GM21360 (cell line): ENCODE measurements at regions not wholly inside any gene's neighbourhood (a gene's known extent, or its start where the extent isn't known, plus 50 kb on each side); places are given as distances from the start of the nearest gene placed in this dataset.
A peak's percentile ranks its signal among the peaks of the same experiment; 100 is the strongest.
"Not testable (repeated sequence)": the region's sequence is repeated elsewhere in the genome, so short reads cannot be mapped to it uniquely, and the experiment has no call there.

Source experiments
- ATAC-seq: cut with Tn5 transposase; IDR thresholded peaks from one replicate; pipeline ENCODE4 v1.9.1; 2021; ENCODE audit warnings: mild to moderate bottlenecking, moderate library complexity; ENCODE audit not compliant: unreplicated experiment

DNA sequence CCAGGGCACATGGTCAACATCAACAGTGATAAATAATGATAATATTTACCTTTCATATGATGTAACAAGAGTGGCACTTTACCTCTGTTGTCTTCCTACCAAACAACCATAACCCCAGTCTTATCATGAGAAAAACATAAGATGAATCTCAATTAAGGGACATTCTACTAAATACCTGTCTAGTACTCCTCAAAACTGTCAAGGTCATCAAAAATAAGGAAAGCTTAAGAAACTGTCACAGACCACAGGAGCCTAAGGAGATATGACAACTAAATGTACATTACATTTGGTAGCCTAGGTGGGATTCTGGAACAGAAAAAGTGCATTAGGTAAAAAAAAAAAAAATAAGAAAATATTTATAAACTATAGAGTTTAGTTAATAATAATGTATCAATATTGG lies 118.1 kb downstream of the CCDC34 start:
- no peak for ATAC-seq

DNA sequence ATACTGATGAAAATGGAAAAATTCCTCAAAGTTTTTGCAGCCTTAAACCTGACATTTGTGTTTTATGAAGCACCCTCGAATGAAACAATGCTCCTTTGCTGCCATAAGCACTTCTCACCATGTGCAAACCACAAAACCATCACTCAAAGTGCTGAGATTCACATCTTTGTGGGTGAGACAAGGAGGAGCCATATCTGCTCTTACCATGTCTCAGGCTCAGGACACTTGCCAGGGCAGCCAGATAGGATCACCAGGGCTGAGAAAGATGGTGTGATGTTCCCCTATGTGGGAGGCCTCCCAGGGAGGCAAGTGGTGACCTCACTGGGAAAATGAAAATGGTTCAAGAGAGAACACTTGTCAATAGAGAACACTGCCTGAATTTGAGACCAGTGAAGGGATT lies 120.4 kb downstream of the CCDC34 start:
- no peak for ATAC-seq

DNA sequence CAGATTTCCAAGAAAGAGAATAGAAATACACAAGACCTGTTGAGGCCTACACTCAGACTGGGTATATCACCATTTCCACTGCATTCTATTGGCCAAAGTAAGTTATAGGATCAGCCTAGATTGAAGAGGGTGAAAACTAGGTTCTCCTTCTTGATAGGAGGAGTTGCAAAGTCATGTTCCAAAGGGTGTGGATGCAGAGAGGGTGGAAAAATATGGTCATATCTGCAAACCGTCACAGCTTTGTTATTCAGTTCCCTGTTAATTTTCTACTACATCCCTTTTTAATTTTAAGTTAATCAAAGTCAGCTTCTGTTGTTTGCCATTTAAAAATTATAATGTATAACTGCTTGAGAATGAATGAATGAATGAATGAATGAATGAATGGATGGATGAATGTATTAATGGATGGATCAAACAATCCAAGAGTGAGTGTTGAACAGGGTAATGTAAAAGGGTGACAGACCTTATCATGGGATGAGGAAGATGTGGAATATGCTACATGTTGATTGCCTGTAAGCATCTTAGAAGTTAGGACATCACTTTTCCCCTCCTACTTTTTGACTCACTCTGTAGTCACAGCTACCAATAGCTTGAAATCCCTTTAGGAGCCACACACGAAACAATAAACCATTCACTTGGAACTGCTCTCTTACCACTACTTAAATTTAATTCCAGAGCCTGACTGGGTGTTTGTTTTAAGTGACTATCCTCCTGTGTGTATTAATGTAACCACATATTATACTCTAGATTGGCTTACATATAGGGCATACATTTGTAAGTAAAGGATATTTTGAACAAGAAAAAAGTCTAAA lies 121.5 kb downstream of the CCDC34 start:
- ATAC-seq: no peak

DNA sequence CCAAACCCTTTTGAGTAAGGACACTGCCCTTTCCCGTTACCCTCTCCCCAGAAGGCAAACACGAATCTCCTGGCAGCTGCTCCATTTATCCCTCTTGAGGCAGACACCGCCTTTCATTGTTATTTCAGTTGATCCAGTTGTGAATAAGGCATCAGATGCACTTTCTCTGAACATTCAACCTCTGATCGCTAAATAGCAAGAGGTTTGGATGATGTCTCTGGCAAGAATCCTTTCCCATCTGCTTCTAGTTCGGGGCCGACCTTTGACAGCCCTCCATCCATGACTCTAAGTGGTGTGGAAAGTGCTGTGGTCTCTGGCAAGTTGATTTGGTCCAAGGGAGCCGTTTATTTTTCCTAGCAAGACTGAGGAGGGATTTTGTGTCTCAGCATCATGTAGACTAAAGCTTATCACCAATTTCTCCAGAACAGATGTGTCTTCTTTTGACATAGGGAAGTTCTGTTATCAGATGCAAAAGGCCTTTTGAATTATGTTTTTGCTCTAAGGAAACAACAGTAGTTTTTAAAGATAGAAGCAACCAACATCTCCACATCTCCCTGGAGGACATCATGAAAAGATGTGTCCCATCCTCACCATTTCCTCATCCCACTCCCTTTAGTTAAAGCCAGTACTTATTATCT lies 123.6 kb downstream of the CCDC34 start:
- no peak for ATAC-seq

DNA sequence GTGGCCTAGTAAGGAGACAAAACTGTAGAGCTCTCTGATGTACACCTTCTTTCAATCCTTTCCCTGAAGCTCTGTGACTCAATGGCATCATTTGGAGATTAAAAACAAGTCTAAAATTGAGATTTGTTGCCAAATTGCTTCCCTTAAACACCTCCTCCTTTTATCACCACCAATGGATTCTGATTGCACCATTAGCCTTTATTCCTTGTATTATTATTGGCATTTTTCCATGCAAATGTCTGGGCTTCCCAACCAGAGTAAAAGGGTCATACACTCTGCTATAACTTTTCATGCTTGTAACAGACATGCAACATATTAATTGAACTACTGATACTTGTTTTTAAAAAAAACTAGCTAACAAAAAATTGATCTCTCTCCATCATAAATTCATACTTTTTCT lies 124.2 kb downstream of the CCDC34 start:
- no peak for ATAC-seq

DNA sequence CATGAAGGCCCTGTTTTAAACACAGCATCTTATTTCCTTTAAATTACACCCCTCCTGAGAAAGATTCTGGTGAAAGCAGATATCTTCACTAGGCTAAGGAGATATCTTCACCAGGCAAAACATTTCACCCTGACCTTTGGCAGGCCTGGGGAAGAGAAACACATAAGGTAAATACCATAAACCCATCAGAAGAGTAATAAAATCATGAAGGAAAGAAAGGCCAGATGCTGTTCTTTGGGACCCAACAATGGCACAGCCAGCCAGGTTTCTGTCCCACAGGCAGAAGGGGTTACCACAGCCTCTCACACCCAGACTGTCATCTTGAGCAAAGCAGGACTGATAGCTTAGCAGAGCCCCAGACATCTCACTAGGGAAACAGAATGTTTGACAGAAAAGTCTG lies 125.4 kb downstream of the CCDC34 start:
- no peak for ATAC-seq

DNA sequence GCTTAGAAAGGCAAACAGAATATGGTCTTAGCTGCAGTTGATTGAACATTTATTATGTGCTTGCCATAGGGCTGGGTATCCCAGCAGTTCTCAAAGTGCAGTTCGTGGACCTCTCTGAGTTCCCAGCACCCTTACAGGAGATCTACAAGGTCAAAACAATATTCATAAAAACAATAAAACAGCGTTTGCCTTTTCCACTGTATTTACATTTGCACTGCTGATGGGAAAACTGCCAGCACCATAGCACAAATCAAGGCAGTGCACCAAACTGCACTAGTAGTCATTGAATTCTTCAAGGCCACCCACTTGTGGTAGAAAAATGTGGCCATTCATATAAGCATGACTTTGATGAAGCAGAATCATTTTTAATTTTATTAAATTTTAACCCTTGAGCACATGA lies 128.1 kb downstream of the CCDC34 start:
- no peak for ATAC-seq

DNA sequence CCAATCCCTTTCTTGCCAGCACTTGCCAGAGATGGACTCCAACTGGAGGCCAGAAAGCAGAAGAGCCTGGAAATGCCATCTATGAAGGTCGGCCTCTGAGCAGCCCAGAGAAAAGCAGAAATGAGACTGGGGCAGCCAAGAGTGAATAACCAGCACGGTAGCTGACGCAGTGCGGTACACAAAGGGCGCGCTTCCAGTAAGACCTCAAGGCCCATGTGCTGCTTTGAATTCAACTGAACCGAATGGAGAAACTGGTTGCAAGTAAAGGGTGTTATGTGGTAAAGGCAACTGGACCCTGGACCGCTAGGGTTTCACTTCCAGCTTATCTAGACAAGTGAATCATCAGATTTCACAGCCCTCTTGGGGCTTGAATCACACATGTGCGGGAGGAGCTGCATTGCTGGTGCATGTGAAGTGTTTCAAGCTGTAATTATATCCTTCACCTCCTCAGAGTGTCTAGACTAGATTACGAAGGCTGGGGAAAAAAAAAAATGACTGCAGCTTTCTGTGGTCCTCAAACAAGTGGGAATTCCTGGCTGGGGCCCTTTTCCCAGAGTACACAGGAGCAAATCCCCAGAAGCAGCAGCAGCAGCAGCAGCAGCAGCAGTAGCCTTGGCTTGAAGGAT lies 128.9 kb downstream of the CCDC34 start:
- peak; percentile 96 for ATAC-seq

DNA sequence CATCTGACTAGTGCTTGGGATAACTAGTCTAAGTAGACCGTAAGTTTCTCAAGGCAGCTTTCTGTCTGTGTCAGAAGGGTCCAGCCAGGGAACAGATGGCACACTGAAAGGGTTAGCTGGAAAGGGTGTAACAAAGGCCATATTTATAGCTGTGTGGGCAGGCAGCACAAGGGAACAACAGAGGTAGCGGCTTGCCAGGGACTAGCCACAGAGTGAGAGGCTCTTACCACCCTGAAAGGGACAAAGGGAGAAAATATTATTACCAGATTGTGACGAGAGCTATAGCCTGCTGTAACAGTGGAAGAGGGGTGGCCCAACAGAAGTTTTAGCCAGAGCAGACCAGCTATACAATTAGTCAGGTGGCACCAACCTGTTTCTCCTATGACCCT lies 129.4 kb downstream of the CCDC34 start:
- peak; percentile 18 for ATAC-seq

DNA sequence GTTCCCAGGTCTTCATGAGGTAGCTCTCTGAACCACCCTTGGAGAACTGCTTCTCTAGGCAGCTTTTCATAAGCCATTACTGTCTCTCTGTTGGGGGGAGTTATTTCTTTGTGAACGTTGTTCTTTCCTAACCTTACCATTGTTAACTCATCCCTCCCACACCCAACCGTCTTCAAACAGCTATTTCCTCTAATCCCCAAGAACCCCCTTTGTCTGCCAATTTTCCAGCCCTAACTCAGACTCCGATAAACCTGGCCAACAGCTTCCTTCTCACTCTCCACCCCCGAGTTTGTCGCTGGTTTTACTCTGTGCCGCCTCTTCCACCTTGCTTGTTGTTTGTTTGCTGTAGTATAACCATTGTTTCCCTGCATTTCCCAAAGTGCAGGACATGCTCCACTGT lies 131.5 kb downstream of the CCDC34 start:
- no peak for ATAC-seq

DNA sequence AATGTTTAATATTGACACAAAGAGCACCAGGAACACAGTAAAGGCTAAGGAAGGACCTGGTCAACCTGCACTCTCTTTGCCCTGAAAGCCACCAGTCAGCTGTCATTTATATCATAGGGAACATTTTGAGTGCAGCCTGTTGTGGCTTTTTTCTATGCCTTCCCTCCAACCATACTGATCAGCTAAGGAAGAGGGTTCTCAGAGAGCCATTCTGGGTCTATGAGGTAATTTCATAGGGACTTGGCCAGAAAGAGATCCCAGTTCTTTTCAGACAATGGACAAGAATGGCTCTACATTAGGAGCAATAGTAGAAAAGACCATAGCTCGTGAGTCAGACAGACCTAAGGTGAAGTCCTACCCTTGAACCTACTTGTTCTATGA lies 132.8 kb downstream of the CCDC34 start:
- ATAC-seq: no peak

DNA sequence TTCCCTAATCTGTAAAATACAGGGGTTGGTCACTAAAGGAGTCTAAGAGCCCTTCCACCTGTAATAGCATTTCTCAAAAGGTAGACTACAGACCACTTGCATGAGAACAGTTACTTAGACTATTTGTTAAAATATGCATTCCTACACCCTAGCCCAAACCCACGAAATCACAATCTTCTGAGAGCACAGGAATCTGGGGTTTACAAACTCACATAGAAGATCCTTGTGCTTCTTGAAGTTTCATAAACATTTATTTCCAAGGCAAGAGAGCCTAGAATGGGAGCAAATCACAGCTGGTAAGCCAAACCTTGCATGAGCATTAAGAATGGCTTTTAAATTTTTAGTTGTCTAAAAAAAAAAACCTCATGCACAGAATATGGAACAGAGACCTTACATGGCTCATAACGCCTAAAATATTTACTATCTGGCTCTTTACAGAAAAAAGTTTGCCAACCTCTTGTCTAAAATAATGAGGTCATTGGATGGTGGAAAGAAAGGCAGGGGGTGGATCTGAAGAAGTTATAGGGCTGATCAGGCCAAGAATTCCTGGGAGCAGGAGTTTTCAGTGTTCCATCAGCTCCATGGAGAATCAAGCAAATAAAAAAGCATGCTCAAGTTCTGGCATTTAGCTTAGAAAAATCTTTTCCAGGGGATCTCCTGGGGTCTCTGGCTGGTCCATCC lies 133.4 kb downstream of the CCDC34 start:
- ATAC-seq: no peak

DNA sequence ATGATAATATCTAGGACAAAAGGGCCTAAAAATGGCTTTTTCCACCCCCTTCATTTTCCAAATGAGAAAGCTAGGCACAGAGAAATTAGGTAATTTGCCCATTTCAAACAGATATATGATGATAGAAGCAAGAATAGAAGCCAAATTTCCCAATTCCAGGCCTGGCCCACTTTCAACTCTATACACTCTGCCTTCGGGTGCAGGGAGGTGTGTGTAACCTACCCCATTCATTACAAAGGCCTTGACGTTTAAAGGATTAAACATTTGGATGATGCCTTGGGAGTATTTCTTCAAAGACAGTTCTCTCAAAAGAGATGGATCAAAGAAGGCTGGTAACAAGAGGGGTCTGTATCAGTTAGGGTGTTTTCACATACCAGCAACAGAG lies 134.1 kb downstream of the CCDC34 start:
- ATAC-seq: no peak

DNA sequence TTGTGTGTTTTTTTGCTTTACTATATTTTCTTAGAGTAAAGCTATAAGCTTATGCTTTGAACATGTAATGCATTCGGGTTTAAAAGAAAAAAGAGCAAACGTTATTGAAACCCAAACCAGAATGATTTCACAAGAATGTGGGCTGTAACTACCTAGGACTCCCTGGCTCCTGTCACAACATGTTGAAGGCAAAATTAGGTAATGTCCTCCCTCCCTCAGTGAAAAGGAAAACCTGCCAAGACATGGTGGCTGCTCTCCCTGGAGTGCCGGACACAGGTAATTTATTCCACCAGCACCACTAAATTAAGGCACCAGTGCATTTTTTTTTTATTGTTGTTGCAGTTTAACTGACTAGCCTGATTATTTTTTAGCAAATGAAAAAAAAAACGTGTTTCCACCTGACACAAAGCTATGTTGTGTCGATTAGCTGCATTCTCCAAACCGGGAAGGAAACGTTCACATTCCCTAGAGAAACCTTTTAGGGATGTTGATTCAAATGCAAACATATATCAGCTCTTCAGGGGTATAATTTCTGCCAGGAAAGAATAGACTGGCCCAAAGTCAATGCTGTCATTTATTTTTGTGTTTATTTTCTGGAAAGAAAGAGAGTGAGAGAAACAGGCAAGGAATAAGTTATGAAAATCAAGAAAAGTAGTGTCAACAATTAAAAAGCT lies 134.6 kb downstream of the CCDC34 start:
- no peak for ATAC-seq

DNA sequence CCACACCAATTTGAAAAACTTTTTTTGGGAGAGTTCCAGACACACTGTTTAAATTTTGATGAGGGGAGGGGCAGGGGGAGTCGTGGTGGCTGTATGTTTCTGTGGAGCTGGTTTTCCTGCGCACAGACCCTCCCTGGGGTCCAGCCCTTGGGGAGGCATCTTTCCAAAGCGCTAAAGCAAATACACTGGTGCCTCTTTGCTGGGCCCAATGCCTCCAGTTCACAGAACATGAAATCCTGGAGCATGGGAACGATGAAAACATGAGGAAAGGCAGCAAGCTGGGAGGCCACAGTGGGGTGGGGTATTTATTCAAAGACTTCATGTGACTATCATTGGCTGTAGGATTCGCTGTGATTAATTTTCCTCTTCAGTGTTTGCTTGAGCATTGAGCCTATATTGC lies 135.3 kb downstream of the CCDC34 start:
- ATAC-seq: no peak

DNA sequence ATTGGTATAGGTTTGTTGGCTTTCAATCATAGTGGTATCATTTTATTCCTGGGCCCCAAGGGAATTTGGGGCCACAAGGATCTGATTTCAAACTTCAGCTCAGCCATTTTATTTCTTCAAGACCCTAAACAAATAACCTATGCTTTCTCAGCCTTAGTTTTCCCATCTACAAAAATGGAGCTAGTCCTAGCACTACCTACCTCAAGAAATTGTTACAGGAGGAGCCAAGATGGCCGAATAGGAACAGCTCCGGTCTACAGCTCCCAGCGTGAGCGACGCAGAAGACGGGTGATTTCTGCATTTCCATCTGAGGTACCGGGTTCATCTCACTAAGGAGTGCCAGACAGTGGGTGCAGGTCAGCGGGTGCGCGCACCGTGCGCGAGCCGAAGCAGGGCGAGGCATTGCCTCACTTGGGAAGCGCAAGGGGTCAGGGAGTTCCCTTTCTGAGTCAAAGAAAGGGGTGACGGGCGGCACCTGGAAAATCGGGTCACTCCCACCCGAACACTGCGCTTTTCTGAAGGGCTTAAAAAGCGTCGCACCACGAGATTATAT lies 143.5 kb downstream of the CCDC34 start:
- ATAC-seq: not testable (repeated sequence)

DNA sequence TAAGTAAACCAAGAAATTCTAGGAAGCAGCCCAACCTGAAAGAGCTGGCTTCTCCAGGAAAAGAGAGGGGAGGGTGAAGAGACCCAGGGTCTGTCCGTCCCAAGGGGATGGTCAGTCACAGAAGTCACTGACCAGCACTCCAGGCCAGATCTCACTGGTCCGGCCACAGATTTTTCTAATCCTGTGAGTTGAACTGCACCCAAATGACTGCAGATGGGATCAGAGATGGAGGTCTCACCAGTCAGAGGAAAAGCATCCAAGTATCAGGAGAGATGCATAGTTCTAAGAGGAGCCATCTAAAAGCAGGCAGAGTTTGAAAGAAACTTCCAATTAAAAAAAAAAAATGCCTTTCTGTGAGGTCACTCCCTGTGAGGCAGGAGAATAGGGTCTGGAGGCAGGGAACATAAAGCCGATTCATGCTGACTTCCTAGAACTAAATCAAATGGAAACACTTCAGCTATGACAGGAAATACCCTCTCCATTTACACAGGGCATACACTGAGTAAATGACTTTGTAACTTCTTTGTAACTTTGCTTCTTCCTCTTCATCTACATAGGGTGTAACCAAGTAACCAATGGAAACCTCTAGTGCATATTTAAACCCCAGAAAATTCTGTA lies 144.5 kb downstream of the CCDC34 start:
- no peak for ATAC-seq

DNA sequence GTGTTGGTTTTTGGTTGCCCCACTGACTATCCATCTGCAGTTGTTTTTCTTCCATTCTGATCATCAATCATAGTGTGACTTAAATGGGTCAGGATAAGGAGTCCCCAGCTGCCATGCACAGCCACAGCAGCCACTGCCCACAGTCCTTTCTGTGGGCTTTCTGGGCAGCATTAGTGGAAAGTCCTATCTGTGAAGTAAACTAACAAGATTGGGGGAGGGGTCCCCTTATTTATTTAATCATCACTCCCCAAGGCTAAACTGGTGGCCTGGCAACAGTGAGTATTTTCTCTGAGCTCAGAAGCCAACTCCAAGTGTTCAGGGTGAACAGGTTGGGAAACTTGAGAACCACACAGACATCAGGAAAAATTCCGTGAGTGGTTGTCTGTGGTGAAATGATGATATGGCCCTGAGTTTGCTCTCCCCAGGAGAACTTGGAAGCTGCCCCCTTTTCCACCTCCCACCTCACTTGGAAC lies 145.0 kb downstream of the CCDC34 start:
- ATAC-seq: no peak

DNA sequence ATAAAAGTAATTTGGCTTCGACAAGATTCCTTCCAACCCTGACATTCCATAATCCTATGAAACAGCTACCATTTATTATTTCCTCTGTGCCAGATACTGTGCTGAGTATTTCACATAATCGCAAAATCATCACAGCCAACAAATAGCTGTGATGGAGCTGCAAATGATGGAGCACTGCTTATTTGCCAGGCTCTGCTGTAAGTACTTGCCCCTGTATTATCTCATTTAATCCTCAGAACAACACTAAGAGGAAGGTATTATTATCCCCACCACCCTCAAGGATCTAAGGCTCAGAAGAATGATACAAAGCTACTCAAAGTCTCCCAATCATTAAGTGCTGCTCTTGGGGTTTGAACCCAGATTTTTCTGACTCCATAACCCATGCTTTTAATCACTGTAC lies 145.5 kb downstream of the CCDC34 start:
- ATAC-seq: no peak
